ENCODE measurements at regions not wholly inside any gene's neighbourhood (a gene's known extent, or its start where the extent isn't known, plus 50 kb on each side); places are given as distances from the start of the nearest gene placed in this dataset.
A peak's percentile ranks its signal among the peaks of the same experiment; 100 is the strongest.

- no peak for DNase-seq (ENCODE audit: low read depth)
Observed at GRCh38 chr1:234701737-234702341, 91.9 kb upstream of the IRF2BP2 start.

GRCh38 chr1:234699795-234700665 lies 90.1 kb upstream of the IRF2BP2 start:
- no peak for DNase-seq (ENCODE audit: low read depth)

- DNase-seq (ENCODE audit: low read depth): no peak
Observed at GRCh38 chr1:234698686-234699085, 88.7 kb upstream of the IRF2BP2 start.

GRCh38 chr1:234697741-234698140 lies 87.8 kb upstream of the IRF2BP2 start:
- no peak for DNase-seq (ENCODE audit: low read depth)

- no peak for DNase-seq (ENCODE audit: low read depth)
Observed at GRCh38 chr1:234697015-234697414, 87.0 kb upstream of the IRF2BP2 start.

GRCh38 chr1:234696148-234696576 lies 86.2 kb upstream of the IRF2BP2 start:
- DNase-seq (ENCODE audit: low read depth): no peak

GRCh38 chr1:234694661-234695060 lies 84.7 kb upstream of the IRF2BP2 start:
- no peak for DNase-seq (ENCODE audit: low read depth)

- no peak for DNase-seq (ENCODE audit: low read depth)
Observed at GRCh38 chr1:234692966-234693580, 83.1 kb upstream of the IRF2BP2 start.

GRCh38 chr1:234691567-234691966 lies 81.6 kb upstream of the IRF2BP2 start:
- DNase-seq (ENCODE audit: low read depth): no peak

GRCh38 chr1:234690872-234691271 lies 80.9 kb upstream of the IRF2BP2 start:
- DNase-seq (ENCODE audit: low read depth): no peak

- DNase-seq (ENCODE audit: low read depth): no peak
Observed at GRCh38 chr1:234689236-234689635, 79.3 kb upstream of the IRF2BP2 start.

GRCh38 chr1:234687011-234687410 lies 77.0 kb upstream of the IRF2BP2 start:
- no peak for DNase-seq (ENCODE audit: low read depth)

GRCh38 chr1:234686035-234686434 lies 76.1 kb upstream of the IRF2BP2 start:
- no peak for DNase-seq (ENCODE audit: low read depth)

GRCh38 chr1:234684856-234685255 lies 74.9 kb upstream of the IRF2BP2 start:
- DNase-seq (ENCODE audit: low read depth): no peak

- DNase-seq (ENCODE audit: low read depth): no peak
Observed at GRCh38 chr1:234683861-234684632, 74.1 kb upstream of the IRF2BP2 start.

- no peak for DNase-seq (ENCODE audit: low read depth)
Observed at GRCh38 chr1:234683127-234683860, 73.3 kb upstream of the IRF2BP2 start.

GRCh38 chr1:234681990-234682389 lies 72.0 kb upstream of the IRF2BP2 start:
- no peak for DNase-seq (ENCODE audit: low read depth)

- no peak for DNase-seq (ENCODE audit: low read depth)
Observed at GRCh38 chr1:234681065-234681464, 71.1 kb upstream of the IRF2BP2 start.

- no peak for DNase-seq (ENCODE audit: low read depth)
Observed at GRCh38 chr1:234680331-234680904, 70.4 kb upstream of the IRF2BP2 start.

- DNase-seq (ENCODE audit: low read depth): peak; percentile 43
Observed at GRCh38 chr1:234676103-234676594, 66.2 kb upstream of the IRF2BP2 start.

GRCh38 chr1:234675572-234675971 lies 65.6 kb upstream of the IRF2BP2 start:
- no peak for DNase-seq (ENCODE audit: low read depth)

Measured in T follicular helper cell (primary cell).